Central memory CD8-positive, alpha-beta T cell (primary cell): ENCODE measurements at regions not wholly inside any gene's neighbourhood (a gene's known extent, or its start where the extent isn't known, plus 50 kb on each side); places are given as distances from the start of the nearest gene placed in this dataset.
A peak's percentile ranks its signal among the peaks of the same experiment; 100 is the strongest.

ENCODE experiments used
- ATAC-seq: fragments of 150-1000 bp; cut with Tn5 transposase; replicated peaks from 2 replicates; pipeline ENCODE4 v1.10.0; 2022; ENCODE audit warnings: mild to moderate bottlenecking, moderate FRiP score, moderate number of reproducible peaks; ENCODE audit not compliant: poor library complexity, severe bottlenecking; ENCODE audit errors: extremely low read depth
- DNase-seq, 2 donors: peaks; one replicate each; pipeline ENCODE4 v3.0.0; 2021; ENCODE audit warnings: low spot score in 2 of 2
- H3K27ac Mint-ChIP-seq: one replicate; pipeline ENCODE4 v1.8.0; 2022; ENCODE audit warnings: low read depth, mild to moderate bottlenecking, moderate library complexity, mixed read lengths
- H3K27me3 Mint-ChIP-seq: one replicate; pipeline ENCODE4 v1.8.0; 2022; ENCODE audit warnings: mixed read lengths
- H3K36me3 Mint-ChIP-seq: one replicate; pipeline ENCODE4 v1.8.0; 2022; ENCODE audit warnings: mild to moderate bottlenecking, moderate library complexity, mixed read lengths; ENCODE audit not compliant: insufficient read depth
- H3K4me1 Mint-ChIP-seq: one replicate; pipeline ENCODE4 v1.8.0; 2022; ENCODE audit warnings: mixed read lengths
- H3K4me3 Mint-ChIP-seq: one replicate; pipeline ENCODE4 v1.8.0; 2022; ENCODE audit warnings: mild to moderate bottlenecking, moderate library complexity, mixed read lengths
- H3K9me3 Mint-ChIP-seq: one replicate; pipeline ENCODE4 v1.8.0; 2022; ENCODE audit warnings: mixed read lengths

GRCh38 chr16:86120201-86121192, 221.5 kb downstream of the IRF8 start:
- no peaks in the 10 kb centered on the region for H3K9me3 Mint-ChIP-seq
- ATAC-seq (no peak), DNase-seq (no peak)
- H3K4me3 Mint-ChIP-seq = no peak overlapping the region
- H3K27me3 Mint-ChIP-seq = peaks cover 52% of the 10 kb centered on the region
- no peak overlapping the region for H3K27ac Mint-ChIP-seq
- H3K4me1 Mint-ChIP-seq = no peaks in the 10 kb centered on the region
- H3K36me3 Mint-ChIP-seq = no peaks in the 10 kb centered on the region

GRCh38 chr16:86121374-86122010, 222.5 kb downstream of the IRF8 start:
- H3K27me3 Mint-ChIP-seq = peaks cover 55% of the 10 kb centered on the region
- no peak overlapping the region for H3K27ac Mint-ChIP-seq
- DNase-seq = no peak
- no peaks in the 10 kb centered on the region for H3K9me3 Mint-ChIP-seq
- no peak overlapping the region for H3K4me3 Mint-ChIP-seq
- no peak for ATAC-seq
- no peaks in the 10 kb centered on the region for H3K36me3 Mint-ChIP-seq
- H3K4me1 Mint-ChIP-seq = no peaks in the 10 kb centered on the region

GRCh38 chr16:86122681-86123342, 223.8 kb downstream of the IRF8 start:
- no peak overlapping the region for H3K4me3 Mint-ChIP-seq
- no peak for ATAC-seq
- no peaks in the 10 kb centered on the region for H3K4me1 Mint-ChIP-seq
- no peak for DNase-seq
- H3K27ac Mint-ChIP-seq = no peak overlapping the region
- no peaks in the 10 kb centered on the region for H3K36me3 Mint-ChIP-seq
- H3K9me3 Mint-ChIP-seq = no peaks in the 10 kb centered on the region
- peaks cover 55% of the 10 kb centered on the region for H3K27me3 Mint-ChIP-seq

- no peaks in the 10 kb centered on the region for H3K4me1 Mint-ChIP-seq
- H3K4me3 Mint-ChIP-seq = no peak overlapping the region
- H3K9me3 Mint-ChIP-seq = no peaks in the 10 kb centered on the region
- no peak for ATAC-seq
- H3K27me3 Mint-ChIP-seq = peaks cover 54% of the 10 kb centered on the region
- H3K36me3 Mint-ChIP-seq = no peaks in the 10 kb centered on the region
- H3K27ac Mint-ChIP-seq = no peak overlapping the region
- DNase-seq = no peak
These were observed 225.4 kb downstream of the IRF8 start for GRCh38 chr16:86124321-86124720.

GRCh38 chr16:86126891-86127290, 227.9 kb downstream of the IRF8 start:
- no peaks in the 10 kb centered on the region for H3K36me3 Mint-ChIP-seq
- ATAC-seq (no peak), DNase-seq (no peak)
- no peak overlapping the region for H3K27ac Mint-ChIP-seq
- no peaks in the 10 kb centered on the region for H3K4me1 Mint-ChIP-seq
- H3K27me3 Mint-ChIP-seq = peaks cover 50% of the 10 kb centered on the region
- H3K9me3 Mint-ChIP-seq = no peaks in the 10 kb centered on the region
- no peak overlapping the region for H3K4me3 Mint-ChIP-seq

GRCh38 chr16:86127366-86127765, 228.4 kb downstream of the IRF8 start:
- Mint-ChIP-seq H3K4me3 (no peak overlapping the region), H3K36me3 (no peaks in the 10 kb centered on the region), H3K27me3 (peaks cover 50% of the 10 kb centered on the region), H3K4me1 (no peaks in the 10 kb centered on the region), H3K9me3 (no peaks in the 10 kb centered on the region), H3K27ac (no peak overlapping the region)
- no peak for ATAC-seq
- no peak for DNase-seq

GRCh38 chr16:86128246-86128645, 229.3 kb downstream of the IRF8 start:
- no peaks in the 10 kb centered on the region for H3K4me1 Mint-ChIP-seq
- H3K4me3 Mint-ChIP-seq = no peak overlapping the region
- DNase-seq = no peak
- no peaks in the 10 kb centered on the region for H3K36me3 Mint-ChIP-seq
- H3K27me3 Mint-ChIP-seq = peaks cover 45% of the 10 kb centered on the region
- ATAC-seq = no peak
- H3K9me3 Mint-ChIP-seq = no peaks in the 10 kb centered on the region
- H3K27ac Mint-ChIP-seq = no peak overlapping the region

GRCh38 chr16:86129541-86129940, 230.6 kb downstream of the IRF8 start:
- ATAC-seq (no peak), DNase-seq (no peak)
- no peaks in the 10 kb centered on the region for H3K4me1 Mint-ChIP-seq
- H3K9me3 Mint-ChIP-seq = no peaks in the 10 kb centered on the region
- no peak overlapping the region for H3K27ac Mint-ChIP-seq
- H3K4me3 Mint-ChIP-seq = no peak overlapping the region
- H3K36me3 Mint-ChIP-seq = no peaks in the 10 kb centered on the region
- H3K27me3 Mint-ChIP-seq = peaks cover 35% of the 10 kb centered on the region

- no peak overlapping the region for H3K27ac Mint-ChIP-seq
- H3K36me3 Mint-ChIP-seq = no peaks in the 10 kb centered on the region
- H3K4me3 Mint-ChIP-seq = no peak overlapping the region
- H3K27me3 Mint-ChIP-seq = peaks cover 46% of the 10 kb centered on the region
- H3K9me3 Mint-ChIP-seq = no peaks in the 10 kb centered on the region
- DNase-seq = no peak
- ATAC-seq = no peak
- no peaks in the 10 kb centered on the region for H3K4me1 Mint-ChIP-seq
These were observed 234.4 kb downstream of the IRF8 start for GRCh38 chr16:86133377-86133776.

- Mint-ChIP-seq H3K36me3 (no peaks in the 10 kb centered on the region), H3K4me1 (no peaks in the 10 kb centered on the region), H3K4me3 (no peak overlapping the region), H3K9me3 (no peaks in the 10 kb centered on the region), H3K27ac (peak overlapping the region; percentile 37), H3K27me3 (peaks cover 47% of the 10 kb centered on the region)
- DNase-seq (no peak), ATAC-seq (no peak)
These were observed 234.9 kb downstream of the IRF8 start for GRCh38 chr16:86133847-86134375.

- peaks cover 39% of the 10 kb centered on the region for H3K27me3 Mint-ChIP-seq
- ATAC-seq = no peak
- no peaks in the 10 kb centered on the region for H3K9me3 Mint-ChIP-seq
- H3K36me3 Mint-ChIP-seq = no peaks in the 10 kb centered on the region
- DNase-seq = no peak
- no peak overlapping the region for H3K4me3 Mint-ChIP-seq
- H3K27ac Mint-ChIP-seq = peak overlapping the region; percentile 37
- no peaks in the 10 kb centered on the region for H3K4me1 Mint-ChIP-seq
These were observed 236.0 kb downstream of the IRF8 start for GRCh38 chr16:86134802-86135461.

GRCh38 chr16:86137359-86137758, 238.4 kb downstream of the IRF8 start:
- Mint-ChIP-seq H3K27me3 (peaks cover 25% of the 10 kb centered on the region), H3K9me3 (no peaks in the 10 kb centered on the region), H3K4me1 (no peaks in the 10 kb centered on the region), H3K4me3 (no peak overlapping the region), H3K27ac (no peak overlapping the region), H3K36me3 (no peaks in the 10 kb centered on the region)
- DNase-seq (no peak), ATAC-seq (no peak)
